Gastrocnemius medialis (tissue), 4 donors: ENCODE measurements at regions not wholly inside any gene's neighbourhood (a gene's known extent, or its start where the extent isn't known, plus 50 kb on each side); places are given as distances from the start of the nearest gene placed in this dataset.

ENCODE experiments used
- ATAC-seq, 2 donors: fragments of 150-250 bp; one replicate each; pipeline ENCODE4 v1.9.1; 2016
- DNase-seq, 2 donors: peaks; one replicate each; pipeline ENCODE4 v3.0.0-alpha.2; 2019
- H3K27ac ChIP-seq, 4 donors: fragments of 200-600 bp; sonication (generic); 1 replicate in 1 of 4; 2 replicates in 3 of 4; pipeline ENCODE4 v1.5.1; 2016 to 2018; ENCODE audit warnings: mild to moderate bottlenecking in 2 of 4, moderate library complexity in 1 of 4
- H3K27me3 ChIP-seq, 3 donors: fragments of 200-600 bp; sonication (generic) in 2 of 3; 1 replicate in 1 of 3; 2 replicates in 2 of 3; pipeline versions ENCODE4 v1.5.1 to v1.6.0; 2016 to 2019; ENCODE audit warnings: mild to moderate bottlenecking in 1 of 3, moderate library complexity in 1 of 3
- H3K36me3 ChIP-seq, 2 donors: fragments of 200-600 bp; sonication (generic) in 1 of 2; one replicate each; pipeline ENCODE4 v1.5.1; 2017 to 2018
- H3K4me1 ChIP-seq, 2 donors: fragments of 200-600 bp; sonication (generic) in 1 of 2; one replicate each; pipeline ENCODE4 v1.5.1; 2016 to 2017; ENCODE audit warnings: mild to moderate bottlenecking in 2 of 2
- H3K4me3 ChIP-seq, 4 donors: fragments of 200-600 bp; sonication (generic) in 3 of 4; 1 replicate in 1 of 4; 2 replicates in 3 of 4; pipeline ENCODE4 v1.5.1; 2016 to 2019; ENCODE audit warnings: mild to moderate bottlenecking in 2 of 4
- H3K9me3 ChIP-seq, 3 donors: fragments of 200-600 bp; sonication (generic) in 2 of 3; 1 replicate in 1 of 3; 2 replicates in 2 of 3; pipeline ENCODE4 v1.5.1; 2016 to 2019
- POLR2A ChIP-seq, 2 donors: fragments of 450-650 bp; IDR thresholded peaks; one replicate each; pipeline ENCODE4 v1.6.1; 2017; ENCODE audit warnings: antibody characterized with exemption in 2 of 2, mild to moderate bottlenecking in 2 of 2, moderate library complexity in 2 of 2
- in situ Hi-C, 4 donors: fragments of 200-750 bp; cut with MboI; loops; one replicate each; pipeline versions ENCODE4 v1.15.0 to v1.8.0; 2017; ENCODE audit warnings: low sequenced_read_pairs in 4 of 4
- intact Hi-C: fragments of 100-400 bp; cut with DNase I; formaldehyde crosslinking; loops from one replicate; pipeline ENCODE4 v1.15.1; 2023; ENCODE audit warnings: low total_unique reads
- TF ChIP-seq, protein P1 (sequence below), 5 experiments: fragments of 450-650 bp in 3 of 5; fragments of 200-600 bp in 2 of 5; sonication (generic) in 2 of 5; IDR thresholded peaks in 4 of 5; conservative IDR thresholded peaks in 1 of 5; 1 replicate in 4 of 5; 2 replicates in 1 of 5; pipeline ENCODE4 v1.5.1; 2016 to 2019; ENCODE audit warnings: antibody characterized with exemption in 5 of 5, mild to moderate bottlenecking in 3 of 5, moderate library complexity in 3 of 5

DNA sequence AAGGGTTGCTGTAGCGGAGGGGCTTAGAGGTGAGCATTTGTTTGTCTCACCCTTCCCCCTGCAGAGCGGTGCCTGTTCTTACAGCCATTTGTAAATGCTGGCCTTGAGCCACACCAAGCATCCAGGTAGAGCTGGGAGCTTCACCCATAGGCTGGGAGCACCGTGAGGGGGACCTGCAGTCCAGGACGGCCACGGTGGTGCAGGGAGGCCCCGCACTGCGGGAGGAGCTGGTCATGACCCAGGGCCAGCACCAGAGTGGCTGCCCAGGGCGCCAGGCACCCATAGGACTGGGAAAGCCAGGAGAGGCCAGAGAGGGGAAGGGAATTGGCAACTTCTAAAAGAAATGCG is 197.3 kb upstream of the ADAMTS16 start:
- no peaks in the 10 kb centered on the region for H3K9me3 ChIP-seq
- DNase-seq, result no peak
- H3K27me3 ChIP-seq, result no peaks in the 10 kb centered on the region
- in situ Hi-C loops, result no loop called here
- no peak overlapping the region for H3K4me3 ChIP-seq
- H3K27ac ChIP-seq, result no peak overlapping the region
- intact Hi-C loops, result loop anchor here (1.0 kb wide), 1 partner anchor 64 kb away; no protein-coding TSS in a partner anchor
- H3K4me1 ChIP-seq, result no peaks in the 10 kb centered on the region
- no peak for ATAC-seq
- no peaks in the 10 kb centered on the region for H3K36me3 ChIP-seq
- TF ChIP-seq, protein P1, sequence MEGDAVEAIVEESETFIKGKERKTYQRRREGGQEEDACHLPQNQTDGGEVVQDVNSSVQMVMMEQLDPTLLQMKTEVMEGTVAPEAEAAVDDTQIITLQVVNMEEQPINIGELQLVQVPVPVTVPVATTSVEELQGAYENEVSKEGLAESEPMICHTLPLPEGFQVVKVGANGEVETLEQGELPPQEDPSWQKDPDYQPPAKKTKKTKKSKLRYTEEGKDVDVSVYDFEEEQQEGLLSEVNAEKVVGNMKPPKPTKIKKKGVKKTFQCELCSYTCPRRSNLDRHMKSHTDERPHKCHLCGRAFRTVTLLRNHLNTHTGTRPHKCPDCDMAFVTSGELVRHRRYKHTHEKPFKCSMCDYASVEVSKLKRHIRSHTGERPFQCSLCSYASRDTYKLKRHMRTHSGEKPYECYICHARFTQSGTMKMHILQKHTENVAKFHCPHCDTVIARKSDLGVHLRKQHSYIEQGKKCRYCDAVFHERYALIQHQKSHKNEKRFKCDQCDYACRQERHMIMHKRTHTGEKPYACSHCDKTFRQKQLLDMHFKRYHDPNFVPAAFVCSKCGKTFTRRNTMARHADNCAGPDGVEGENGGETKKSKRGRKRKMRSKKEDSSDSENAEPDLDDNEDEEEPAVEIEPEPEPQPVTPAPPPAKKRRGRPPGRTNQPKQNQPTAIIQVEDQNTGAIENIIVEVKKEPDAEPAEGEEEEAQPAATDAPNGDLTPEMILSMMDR (IDR thresholded peaks at IDR 0.05 in 4 of 5, conservative IDR thresholded peaks at IDR 0.05 in 1 of 5), result no peak
- TF ChIP-seq POLR2A (IDR thresholded peaks at IDR 0.05), result no peak

DNA sequence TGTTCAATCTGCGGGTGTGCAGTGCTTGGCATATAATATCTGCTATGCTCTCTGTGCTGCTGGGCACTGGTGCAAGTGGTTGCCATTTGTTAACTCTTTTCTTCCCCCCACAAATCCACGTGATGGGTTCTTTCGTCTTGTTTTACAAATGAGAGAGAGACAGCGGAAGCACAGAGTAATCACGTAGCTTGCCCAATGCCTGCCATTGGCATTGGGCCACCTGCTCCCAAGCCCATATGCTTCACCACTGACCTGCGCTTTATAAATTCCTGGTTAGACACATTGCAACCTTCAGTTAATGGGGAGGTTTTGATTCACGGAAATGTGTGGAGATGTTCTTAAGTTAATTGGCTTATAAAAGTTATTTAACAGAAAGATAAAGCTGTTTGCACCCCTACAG is 194.8 kb upstream of the ADAMTS16 start:
- Histone ChIP-seq H3K36me3 (no peaks in the 10 kb centered on the region), H3K4me3 (no peak overlapping the region), H3K9me3 (no peaks in the 10 kb centered on the region), H3K27ac (no peak overlapping the region), H3K27me3 (no peaks in the 10 kb centered on the region), H3K4me1 (no peaks in the 10 kb centered on the region)
- no peak for ATAC-seq
- DNase-seq, result no peak
- TF ChIP-seq, protein P1 (IDR thresholded peaks at IDR 0.05 in 4 of 5, conservative IDR thresholded peaks at IDR 0.05 in 1 of 5), result no peak
- no peak for TF ChIP-seq POLR2A (IDR thresholded peaks at IDR 0.05)
- intact Hi-C loops, result no loop called here
- in situ Hi-C loops, result no loop called here

- H3K27ac ChIP-seq, result no peak overlapping the region
- H3K36me3 ChIP-seq, result no peaks in the 10 kb centered on the region
- intact Hi-C loops (no loop called here), in situ Hi-C loops (no loop called here)
- ATAC-seq (no peak), DNase-seq (no peak)
- no peak for TF ChIP-seq POLR2A (IDR thresholded peaks at IDR 0.05)
- TF ChIP-seq, protein P1 (IDR thresholded peaks at IDR 0.05 in 4 of 5, conservative IDR thresholded peaks at IDR 0.05 in 1 of 5), result no peak
- H3K4me1 ChIP-seq, result no peaks in the 10 kb centered on the region
- H3K9me3 ChIP-seq, result no peaks in the 10 kb centered on the region
- H3K4me3 ChIP-seq, result no peak overlapping the region
- H3K27me3 ChIP-seq, result no peaks in the 10 kb centered on the region
Observed at GRCh38 chr5:4947106-4947505, 193.0 kb upstream of the ADAMTS16 start.

DNA sequence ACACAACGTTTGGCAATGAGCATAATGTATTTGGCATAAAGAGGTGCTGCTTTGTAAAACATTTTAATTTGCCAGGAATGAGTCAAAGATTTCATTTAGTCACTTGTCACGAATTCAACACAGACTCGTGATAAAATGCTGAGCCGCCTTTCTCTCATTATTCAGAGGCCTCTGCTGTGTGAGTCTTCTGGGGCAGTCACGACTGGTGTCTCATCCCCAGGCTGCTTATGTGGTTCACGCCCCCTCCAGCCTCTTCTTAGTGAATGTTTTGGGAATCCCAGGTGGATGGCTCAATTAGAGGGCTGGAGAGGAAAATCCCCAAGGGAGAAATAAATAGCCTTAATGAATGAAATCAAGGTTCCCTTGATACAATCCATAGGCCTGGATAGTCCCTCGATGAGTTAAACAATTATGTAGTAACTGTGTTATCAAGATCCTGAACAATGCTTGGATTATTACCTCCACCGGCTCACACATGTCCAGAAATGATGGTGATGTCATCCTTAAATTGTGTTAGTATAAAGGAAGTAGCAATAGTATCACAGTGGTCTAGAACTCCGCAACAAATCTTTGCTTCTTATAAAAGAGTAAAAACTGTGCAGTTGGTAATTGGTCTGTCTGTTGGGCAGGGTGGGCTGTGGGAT is 192.1 kb upstream of the ADAMTS16 start:
- ATAC-seq, result no peak
- intact Hi-C loops, result no loop called here
- in situ Hi-C loops, result no loop called here

More for the DNA sequence above, 192.1 kb upstream of the ADAMTS16 start:
- no peaks in the 10 kb centered on the region for H3K4me1 ChIP-seq
- TF ChIP-seq, protein P1 (IDR thresholded peaks at IDR 0.05 in 4 of 5, conservative IDR thresholded peaks at IDR 0.05 in 1 of 5), result no peak
- no peak for TF ChIP-seq POLR2A (IDR thresholded peaks at IDR 0.05)
- no peak overlapping the region for H3K4me3 ChIP-seq
- H3K27ac ChIP-seq, result no peak overlapping the region
- no peaks in the 10 kb centered on the region for H3K9me3 ChIP-seq
- H3K27me3 ChIP-seq, result no peaks in the 10 kb centered on the region
- DNase-seq, result no peak
- H3K36me3 ChIP-seq, result no peaks in the 10 kb centered on the region
